Retinal pigment epithelial cell (primary cell): ENCODE measurements at regions not wholly inside any gene's neighbourhood (a gene's known extent, or its start where the extent isn't known, plus 50 kb on each side); places are given as distances from the start of the nearest gene placed in this dataset.

ENCODE experiments used
- DNase-seq: peaks from one replicate; pipeline ENCODE4 v3.0.0-alpha.2; 2010; ENCODE audit warnings: low read depth
- H3K4me3 ChIP-seq: 2 replicates; pipeline ENCODE4 v1.5.1; 2011; ENCODE audit warnings: mild to moderate bottlenecking, low read length, control low read depth, moderate library complexity
- TF ChIP-seq, protein P1 (sequence below): conservative IDR thresholded peaks from 2 replicates; pipeline ENCODE4 v1.5.1; 2011; ENCODE audit warnings: low read depth, low read length, control low read depth, inconsistent platforms

GRCh38 chr6:115770851-115771250 is 289.8 kb downstream of the FRK start:
- H3K4me3 ChIP-seq = no peak overlapping the region
- TF ChIP-seq, protein P1, sequence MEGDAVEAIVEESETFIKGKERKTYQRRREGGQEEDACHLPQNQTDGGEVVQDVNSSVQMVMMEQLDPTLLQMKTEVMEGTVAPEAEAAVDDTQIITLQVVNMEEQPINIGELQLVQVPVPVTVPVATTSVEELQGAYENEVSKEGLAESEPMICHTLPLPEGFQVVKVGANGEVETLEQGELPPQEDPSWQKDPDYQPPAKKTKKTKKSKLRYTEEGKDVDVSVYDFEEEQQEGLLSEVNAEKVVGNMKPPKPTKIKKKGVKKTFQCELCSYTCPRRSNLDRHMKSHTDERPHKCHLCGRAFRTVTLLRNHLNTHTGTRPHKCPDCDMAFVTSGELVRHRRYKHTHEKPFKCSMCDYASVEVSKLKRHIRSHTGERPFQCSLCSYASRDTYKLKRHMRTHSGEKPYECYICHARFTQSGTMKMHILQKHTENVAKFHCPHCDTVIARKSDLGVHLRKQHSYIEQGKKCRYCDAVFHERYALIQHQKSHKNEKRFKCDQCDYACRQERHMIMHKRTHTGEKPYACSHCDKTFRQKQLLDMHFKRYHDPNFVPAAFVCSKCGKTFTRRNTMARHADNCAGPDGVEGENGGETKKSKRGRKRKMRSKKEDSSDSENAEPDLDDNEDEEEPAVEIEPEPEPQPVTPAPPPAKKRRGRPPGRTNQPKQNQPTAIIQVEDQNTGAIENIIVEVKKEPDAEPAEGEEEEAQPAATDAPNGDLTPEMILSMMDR = no peak
- DNase-seq = no peak

GRCh38 chr6:115768500-115768899 is 292.2 kb downstream of the FRK start:
- TF ChIP-seq, protein P1 = no peak
- no peak for DNase-seq
- no peak overlapping the region for H3K4me3 ChIP-seq

DNA sequence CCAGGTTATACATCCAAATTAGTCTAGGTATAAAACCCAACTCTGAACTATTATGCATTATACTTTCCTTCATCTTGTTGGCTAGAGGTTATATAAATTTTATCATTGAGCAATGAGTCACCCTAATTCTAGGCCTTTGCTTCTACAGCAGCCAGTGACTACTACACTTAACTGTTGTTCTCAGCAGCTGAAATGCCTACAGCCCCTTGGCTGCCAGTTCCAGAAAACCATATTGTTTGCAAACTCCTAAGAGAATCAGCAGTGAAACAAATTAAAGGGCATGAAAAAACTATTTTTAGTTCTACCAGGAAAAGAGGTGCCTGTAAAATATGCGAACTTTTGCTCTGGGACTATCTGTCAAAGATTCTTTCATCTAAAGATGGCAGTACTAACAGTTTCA is 292.8 kb downstream of the FRK start:
- DNase-seq = peak; percentile 37
- TF ChIP-seq, protein P1 = no peak
- H3K4me3 ChIP-seq = no peak overlapping the region

- TF ChIP-seq, protein P1 = no peak
- no peak for DNase-seq
- H3K4me3 ChIP-seq = no peak overlapping the region
Observed at GRCh38 chr6:115766745-115767462, 293.8 kb downstream of the FRK start.

DNA sequence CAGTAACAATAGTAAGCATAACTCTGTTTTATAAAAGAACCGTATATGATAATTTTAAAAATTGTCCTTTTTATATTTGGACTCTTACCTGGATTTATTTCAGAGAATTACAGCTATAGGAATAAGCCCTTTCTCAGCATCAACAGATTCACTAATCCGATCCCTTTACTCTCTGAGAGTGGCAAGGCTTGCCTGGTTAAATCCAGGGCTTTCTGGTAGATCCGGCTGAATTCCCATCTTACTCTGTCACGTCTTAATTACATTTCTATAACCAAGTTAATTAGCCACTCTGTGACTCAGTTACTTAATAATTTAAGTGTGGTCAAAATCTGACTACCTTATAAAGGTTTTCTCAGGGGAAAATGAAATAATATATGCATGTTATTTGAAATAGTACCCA is 294.7 kb downstream of the FRK start:
- peak; percentile 51 for DNase-seq
- no peak overlapping the region for H3K4me3 ChIP-seq
- TF ChIP-seq, protein P1 = no peak

DNA sequence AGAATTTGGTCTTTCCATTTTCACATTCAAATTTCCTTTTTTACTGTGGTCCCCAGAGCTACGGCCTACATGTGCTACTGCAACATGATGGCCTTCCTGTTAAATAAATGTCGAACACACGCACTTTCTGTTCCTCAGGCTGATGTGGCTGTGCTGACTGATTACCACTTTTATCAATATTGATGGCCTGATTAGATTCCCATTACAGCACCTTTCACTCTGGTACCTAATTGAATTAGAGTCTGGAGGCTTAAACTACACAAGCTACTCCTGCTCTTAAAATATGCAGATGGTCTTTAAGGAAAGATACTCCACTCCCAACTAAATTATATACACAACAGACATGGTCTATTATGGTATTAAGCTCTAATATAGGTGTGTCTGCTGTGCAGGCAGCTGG is 301.6 kb downstream of the FRK start:
- no peak for DNase-seq
- H3K4me3 ChIP-seq = no peak overlapping the region
- TF ChIP-seq, protein P1 = no peak

- DNase-seq = no peak
- no peak overlapping the region for H3K4me3 ChIP-seq
- TF ChIP-seq, protein P1 = no peak
Observed at GRCh38 chr6:115753446-115753845, 307.2 kb downstream of the FRK start.
